GM12891 (cell line): ENCODE measurements at regions not wholly inside any gene's neighbourhood (a gene's known extent, or its start where the extent isn't known, plus 50 kb on each side); places are given as distances from the start of the nearest gene placed in this dataset.

Experiments
- POLR2A ChIP-seq: IDR thresholded peaks from 2 replicates; pipeline ENCODE4 v1.6.1; 2011; ENCODE audit warnings: low read depth, low read length, control low read depth
- POLR2AphosphoS5 ChIP-seq: IDR thresholded peaks from 2 replicates; pipeline ENCODE4 v1.6.1; 2011; ENCODE audit warnings: low read depth, low read length, control low read depth
- TAF1 ChIP-seq: IDR thresholded peaks from 2 replicates; pipeline ENCODE4 v1.6.1; 2011; ENCODE audit warnings: low read depth, low read length, control low read depth

DNA sequence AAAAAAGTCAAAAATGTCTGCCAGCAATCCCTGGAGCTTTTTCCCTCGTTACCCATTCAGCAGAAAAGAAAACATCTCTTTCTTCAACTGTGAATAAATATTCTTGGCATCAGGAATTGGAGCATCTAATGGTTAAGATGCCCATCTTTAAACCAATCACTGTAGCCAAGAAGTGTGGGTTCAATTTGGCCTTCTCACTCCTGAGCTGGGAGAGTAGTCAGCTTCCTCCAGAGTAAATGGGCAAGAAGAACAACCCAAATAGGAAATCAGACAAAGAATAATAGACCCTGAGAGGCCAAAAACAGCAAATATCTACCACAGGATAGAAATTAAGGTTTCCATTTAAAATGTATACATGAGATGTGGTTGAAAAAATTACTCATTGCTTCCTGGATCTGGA is 508.0 kb upstream of the MDFIC2 start:
- TF ChIP-seq POLR2A (no peak), POLR2AphosphoS5 (no peak), TAF1 (no peak)
